Aorta (tissue), 5 donors: ENCODE measurements at regions not wholly inside any gene's neighbourhood (a gene's known extent, or its start where the extent isn't known, plus 50 kb on each side); places are given as distances from the start of the nearest gene placed in this dataset.

Source experiments
- ATAC-seq: fragments of 200-7000 bp; cut with Tn5 transposase; one replicate; pipeline ENCODE4 v1.9.1; 2022; ENCODE audit warnings: moderate library complexity; ENCODE audit not compliant: low FRiP score
- DNase-seq, 2 donors: peaks; one replicate each; pipeline ENCODE4 v3.0.0-alpha.2; 2020
- H3K27ac ChIP-seq, 2 donors: one replicate each; pipeline ENCODE4 v1.5.1; 2013; ENCODE audit warnings: low read length in 2 of 2, mild to moderate bottlenecking in 2 of 2, moderate library complexity in 2 of 2, control low read depth in 1 of 2, inconsistent platforms in 1 of 2, low read depth in 1 of 2
- H3K27me3 ChIP-seq, 2 donors: one replicate each; pipeline ENCODE4 v1.6.1; 2013; ENCODE audit warnings: control low read depth in 1 of 2, low read length in 1 of 2, mild to moderate bottlenecking in 1 of 2, moderate library complexity in 1 of 2; ENCODE audit not compliant: insufficient read depth in 2 of 2, control insufficient read depth in 1 of 2
- H3K36me3 ChIP-seq, 2 donors: one replicate each; pipeline ENCODE4 v1.6.1; 2013; ENCODE audit warnings: control low read depth in 1 of 2, low read length in 1 of 2, mild to moderate bottlenecking in 1 of 2; ENCODE audit not compliant: insufficient read depth in 2 of 2, control insufficient read depth in 1 of 2
- H3K4me1 ChIP-seq, 2 donors: one replicate each; pipeline ENCODE4 v1.6.1; 2013; ENCODE audit warnings: low read length in 2 of 2, control low read depth in 1 of 2, mild to moderate bottlenecking in 1 of 2, moderate library complexity in 1 of 2; ENCODE audit not compliant: insufficient read depth in 2 of 2, control insufficient read depth in 1 of 2
- H3K4me3 ChIP-seq, 2 donors: one replicate each; pipeline ENCODE4 v1.5.1; 2013; ENCODE audit warnings: low read length in 2 of 2, control low read depth in 1 of 2, mild to moderate bottlenecking in 1 of 2
- H3K9me3 ChIP-seq: one replicate; pipeline ENCODE4 v1.6.1; 2013; ENCODE audit warnings: mild to moderate bottlenecking, low read length; ENCODE audit not compliant: control insufficient read depth
- WGBS, 2 donors: extraction: QIAGEN DNeasy Blood & Tissue Kit; methylation state at CpG; one replicate each; pipeline ENCODE4 v1.1.7; 2013; 5-methylcytosine and 5-hydroxymethylcytosine counted together
- intact Hi-C, 2 donors: fragments of 100-400 bp; cut with DNase I; formaldehyde crosslinking; loops; one replicate each; pipeline versions ENCODE4 v1.14.2 to v1.15.0; 2022
- donor health status: healthy with polysubstance abuse.
- donor health status: Bipolar disorder and iron deficiency.
- donor health status: DM: no; HTN: no; CAD: no.
- donor health status: DM: no; HTN: no; CAD: no.
- donor health status: DM: yes; HTN: yes; CAD: no.

- intact Hi-C loops, result no loop called here
- DNase-seq, result no peak
These were observed 155.3 kb upstream of the FSCB start for GRCh38 chr14:44662250-44662891.

DNA sequence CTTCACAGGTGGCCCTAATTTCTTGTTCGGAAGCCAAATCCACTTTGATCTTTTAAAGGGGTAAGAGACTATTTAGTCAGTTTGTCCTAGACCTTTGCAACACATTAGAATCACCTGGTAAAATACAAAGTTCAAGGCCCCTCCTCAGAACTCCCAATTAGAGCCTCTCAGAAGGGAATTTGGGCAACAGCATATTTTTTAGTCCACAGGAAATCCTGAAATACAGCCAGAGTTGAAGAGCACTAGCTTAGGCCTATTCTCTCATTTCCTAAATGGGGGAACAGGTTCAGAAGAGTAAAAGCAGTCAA lies 151.3 kb upstream of the FSCB start:
- DNase-seq (no peak), ATAC-seq (no peak)
- H3K27ac ChIP-seq, result no peak overlapping the region
- H3K36me3 ChIP-seq, result no peaks in the 10 kb centered on the region
- no peaks in the 10 kb centered on the region for H3K9me3 ChIP-seq
- no peak overlapping the region for H3K4me3 ChIP-seq
- no peaks in the 10 kb centered on the region for H3K27me3 ChIP-seq
- no peaks in the 10 kb centered on the region for H3K4me1 ChIP-seq
- WGBS, 2 donors, result 33 to 65% methylated on average over 1 of the region's 1 CpG
- intact Hi-C loops, result no loop called here

More at GRCh38 chr14:44662250-44662891, 155.3 kb upstream of the FSCB start:
- no peak for ATAC-seq
- Histone ChIP-seq H3K9me3 (no peaks in the 10 kb centered on the region), H3K27me3 (no peaks in the 10 kb centered on the region), H3K36me3 (no peaks in the 10 kb centered on the region), H3K27ac (no peak overlapping the region), H3K4me3 (no peak overlapping the region), H3K4me1 (no peaks in the 10 kb centered on the region)

DNA sequence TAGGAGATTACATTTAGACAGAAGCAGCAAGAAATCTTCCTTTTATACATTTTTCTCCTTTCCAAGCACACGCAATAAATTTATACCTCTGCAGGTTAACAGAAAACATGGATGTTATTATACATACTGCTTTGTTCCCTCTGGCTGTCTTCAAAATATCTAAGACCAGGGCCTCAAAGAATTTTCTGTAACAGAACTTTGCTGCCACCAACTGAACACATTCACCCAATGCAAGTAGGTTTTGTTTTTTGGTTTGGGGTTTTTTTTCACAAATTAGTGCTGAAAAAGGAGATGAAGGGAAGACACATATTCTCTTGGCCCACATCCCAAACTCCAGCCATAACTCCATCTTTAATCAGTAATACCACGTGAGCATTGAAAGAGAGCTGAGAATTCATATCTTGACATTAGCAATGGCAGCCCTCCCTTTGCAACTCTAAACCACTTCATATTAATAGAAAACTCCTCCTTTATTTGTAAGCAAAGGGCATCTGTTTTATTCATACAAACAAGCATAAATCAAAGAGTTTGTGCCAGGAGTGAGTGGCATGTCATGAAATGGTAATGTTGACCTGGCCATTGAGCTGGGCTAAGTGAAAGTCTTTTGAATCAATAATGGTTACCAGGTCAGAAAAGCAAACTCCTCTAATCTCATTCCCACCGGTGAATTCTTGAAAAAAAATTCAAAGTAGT lies 150.8 kb upstream of the FSCB start:
- no peaks in the 10 kb centered on the region for H3K4me1 ChIP-seq
- ATAC-seq, result no peak
- no peak overlapping the region for H3K4me3 ChIP-seq
- H3K36me3 ChIP-seq, result no peaks in the 10 kb centered on the region
- no peaks in the 10 kb centered on the region for H3K27me3 ChIP-seq
- H3K27ac ChIP-seq, result no peak overlapping the region
- intact Hi-C loops, result no loop called here
- DNase-seq, result no peak
- H3K9me3 ChIP-seq, result no peaks in the 10 kb centered on the region
- 20 to 30% methylated on average over 3 of the region's 3 CpGs for whole genome bisulfite sequencing, 2 donors

DNA sequence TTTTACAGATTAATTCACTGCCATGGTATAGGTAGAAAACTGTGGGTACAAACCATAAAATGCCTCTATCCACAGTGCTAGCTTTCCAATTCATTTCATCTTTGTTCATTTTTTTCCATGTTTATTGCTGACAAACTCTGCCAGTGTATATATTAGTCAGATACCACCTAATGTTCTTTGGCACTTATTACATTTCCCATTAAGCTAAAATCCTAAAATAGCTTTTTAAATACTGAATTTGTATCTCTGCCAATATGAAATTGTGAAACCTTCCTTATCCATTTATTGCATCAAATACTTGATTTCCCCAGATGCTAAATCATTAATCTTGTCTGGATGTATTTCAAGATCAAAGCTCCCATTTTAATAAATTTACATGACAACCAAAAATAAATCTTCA lies 150.1 kb upstream of the FSCB start:
- Histone ChIP-seq H3K9me3 (no peaks in the 10 kb centered on the region), H3K27me3 (no peaks in the 10 kb centered on the region), H3K27ac (no peak overlapping the region), H3K4me3 (no peak overlapping the region), H3K4me1 (no peaks in the 10 kb centered on the region), H3K36me3 (no peaks in the 10 kb centered on the region)
- intact Hi-C loops, result no loop called here
- no peak for ATAC-seq
- no peak for DNase-seq

- ATAC-seq (no peak), DNase-seq (no peak)
- 65 to 72% methylated on average over 2 of the region's 2 CpGs for WGBS, 2 donors
- no peaks in the 10 kb centered on the region for H3K36me3 ChIP-seq
- no peaks in the 10 kb centered on the region for H3K9me3 ChIP-seq
- H3K27me3 ChIP-seq, result no peaks in the 10 kb centered on the region
- H3K27ac ChIP-seq, result no peak overlapping the region
- intact Hi-C loops, result no loop called here
- H3K4me3 ChIP-seq, result no peak overlapping the region
- H3K4me1 ChIP-seq, result no peaks in the 10 kb centered on the region
These were observed 147.5 kb upstream of the FSCB start for GRCh38 chr14:44654591-44654990.

DNA sequence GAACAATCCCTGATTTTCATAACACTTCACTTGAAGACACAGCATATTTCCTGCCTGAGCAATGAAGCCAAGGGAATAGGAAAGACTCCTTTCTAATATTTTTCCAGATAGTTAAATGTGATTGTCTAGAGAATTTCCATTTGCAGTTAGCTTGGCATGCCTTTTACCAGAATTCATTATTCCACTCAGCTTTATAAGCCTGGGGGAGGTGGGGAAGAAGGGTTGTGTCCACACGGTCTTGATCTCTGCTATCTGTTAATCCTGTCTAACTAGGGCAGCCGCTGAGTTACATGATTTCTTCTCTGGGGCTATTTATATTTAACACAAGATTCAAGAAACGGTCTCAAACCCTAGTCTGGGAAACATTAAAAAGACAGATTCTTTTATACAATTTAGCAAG lies 146.6 kb upstream of the FSCB start:
- Histone ChIP-seq H3K27ac (no peak overlapping the region), H3K4me3 (no peak overlapping the region), H3K4me1 (no peaks in the 10 kb centered on the region), H3K27me3 (no peaks in the 10 kb centered on the region), H3K9me3 (no peaks in the 10 kb centered on the region), H3K36me3 (no peaks in the 10 kb centered on the region)
- no peak for ATAC-seq
- intact Hi-C loops, result no loop called here
- no peak for DNase-seq
- 8 to 15% methylated on average over 3 of the region's 3 CpGs for WGBS, 2 donors

DNA sequence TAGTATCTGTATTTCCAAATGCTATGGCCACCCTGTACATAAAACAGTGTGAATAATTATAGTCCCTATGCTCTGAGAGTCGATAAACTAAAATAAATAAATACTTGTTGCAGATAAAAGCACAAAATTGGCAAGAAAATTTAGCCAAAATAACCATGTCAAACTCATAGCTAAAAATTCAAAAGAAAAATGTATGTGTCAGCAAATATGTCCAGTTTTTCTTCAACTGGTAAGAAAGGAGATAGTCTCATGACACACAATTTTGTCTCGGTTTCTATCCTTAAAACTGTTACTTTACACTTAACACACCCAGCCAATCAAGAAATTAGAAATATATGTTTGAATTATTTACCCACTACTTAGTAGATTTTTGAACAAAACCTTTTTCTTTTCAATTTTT lies 145.6 kb upstream of the FSCB start:
- Histone ChIP-seq H3K4me1 (no peaks in the 10 kb centered on the region), H3K36me3 (no peaks in the 10 kb centered on the region), H3K4me3 (no peak overlapping the region), H3K27me3 (no peaks in the 10 kb centered on the region), H3K9me3 (no peaks in the 10 kb centered on the region), H3K27ac (no peak overlapping the region)
- intact Hi-C loops, result no loop called here
- ATAC-seq (no peak), DNase-seq (no peak)
- 16 to 30% methylated on average over 2 of the region's 2 CpGs for WGBS, 2 donors

GRCh38 chr14:44649061-44649460 lies 142.0 kb upstream of the FSCB start:
- no peak overlapping the region for H3K4me3 ChIP-seq
- no peaks in the 10 kb centered on the region for H3K27me3 ChIP-seq
- no peak overlapping the region for H3K27ac ChIP-seq
- DNase-seq (no peak), ATAC-seq (no peak)
- H3K4me1 ChIP-seq, result no peaks in the 10 kb centered on the region
- no peaks in the 10 kb centered on the region for H3K9me3 ChIP-seq
- WGBS, 2 donors, result 57 to 68% methylated on average over 1 of the region's 1 CpG
- no peaks in the 10 kb centered on the region for H3K36me3 ChIP-seq
- intact Hi-C loops, result no loop called here

DNA sequence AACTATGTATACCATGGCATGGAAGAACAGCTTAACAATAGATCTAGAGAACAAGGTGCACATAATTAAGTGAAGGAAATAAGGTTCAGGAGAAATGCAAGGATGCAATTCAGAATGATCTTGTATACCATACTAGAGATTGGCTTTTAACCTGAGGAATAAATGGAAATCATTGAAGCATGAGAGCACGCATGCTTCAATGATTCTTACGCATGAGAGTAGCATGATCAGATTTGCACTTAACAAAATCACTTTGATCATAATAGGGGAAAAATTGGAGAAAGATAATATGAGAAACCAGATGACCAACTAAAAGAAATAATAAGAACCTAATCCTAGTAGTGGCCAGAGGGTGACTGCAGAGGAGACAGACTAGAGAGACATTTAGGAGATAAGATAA lies 133.3 kb upstream of the FSCB start:
- DNase-seq (no peak), ATAC-seq (no peak)
- H3K27ac ChIP-seq, result no peak overlapping the region
- 88% methylated on average over 2 of the region's 2 CpGs for WGBS, 2 donors
- H3K27me3 ChIP-seq, result no peaks in the 10 kb centered on the region
- H3K36me3 ChIP-seq, result no peaks in the 10 kb centered on the region
- H3K4me3 ChIP-seq, result no peak overlapping the region
- no peaks in the 10 kb centered on the region for H3K4me1 ChIP-seq
- intact Hi-C loops, result no loop called here
- H3K9me3 ChIP-seq, result no peaks in the 10 kb centered on the region
